HepG2 (cell line): ENCODE measurements at regions not wholly inside any gene's neighbourhood (a gene's known extent, or its start where the extent isn't known, plus 50 kb on each side); places are given as distances from the start of the nearest gene placed in this dataset.

Source experiments
- ATAC-seq: fragments of 200-7000 bp; cut with Tn5 transposase; 3 replicates; pipeline ENCODE4 v1.9.1; 2020; ENCODE audit warnings: mild to moderate bottlenecking, moderate library complexity
- BruUV-seq: library from RNA; stranded (reverse); fragments of 400-500 nt; replicated peaks from 2 replicates; lab custom pipeline; 2021; lab: Mats Ljungman, UMichigan
- CTCF ChIA-PET: fragments of 300-600 bp; formaldehyde crosslinking; extraction: SDS; loops from one replicate; lab custom pipeline; 2021; ENCODE audit warnings: low total read pairs, inconsistent platforms, low intra/inter-chr PET ratio; lab: Yijun Ruan, JAX
- POLR2A ChIA-PET: fragments of 350-600 bp; sonication (Branson Sonifier 250); formaldehyde crosslinking; loops from one replicate; lab custom pipeline; 2020; ENCODE audit warnings: antibody characterized with exemption, inconsistent platforms; lab: Yijun Ruan, JAX
- DNase-seq: peaks from one replicate; pipeline ENCODE4 v3.0.0-alpha.2; 2015; ENCODE audit warnings: low spot score
- FAIRE-seq: peaks from 3 replicates; lab custom pipeline; 2011; peaks lifted over from hg19 to GRCh38; lab: Jason Lieb, UNC
- H2AFZ ChIP-seq: one replicate; pipeline ENCODE4 v1.6.1; 2011; ENCODE audit warnings: low read length, inconsistent platforms
- H3K27ac ChIP-seq: fragments of 300-600 bp; 3 replicates; pipeline ENCODE4 v1.8.0; 2011; ENCODE audit warnings: mixed run types, mild to moderate bottlenecking, mixed read lengths, low read length, inconsistent platforms; ENCODE audit not compliant: insufficient read depth; ENCODE audit errors: extremely low read length
- H3K27me3 ChIP-seq, 2 experiments: fragments of 200-600 bp in 1 of 2; 2 replicates in 1 of 2; 3 replicates in 1 of 2; pipeline versions ENCODE4 v1.6.0 to v1.8.0; 2011; ENCODE audit warnings: low read length in 2 of 2, mild to moderate bottlenecking in 2 of 2, moderate library complexity in 2 of 2, inconsistent platforms in 1 of 2; ENCODE audit not compliant: insufficient read depth in 2 of 2, control insufficient read depth in 1 of 2
- H3K36me3 ChIP-seq, 2 experiments: fragments of 200-600 bp in 1 of 2; replicated peaks in 1 of 2; 2 replicates in 1 of 2; 3 replicates in 1 of 2; pipeline versions ENCODE4 v1.5.1 to v1.8.0; 2011; ENCODE audit warnings: low read length in 2 of 2, inconsistent platforms in 1 of 2; ENCODE audit not compliant: insufficient read depth in 2 of 2, control insufficient read depth in 1 of 2
- H3K4me1 ChIP-seq: 2 replicates; pipeline ENCODE4 v1.5.1; 2012; ENCODE audit warnings: low read length, inconsistent platforms; ENCODE audit not compliant: insufficient read depth
- H3K4me2 ChIP-seq: 2 replicates; pipeline ENCODE4 v1.6.0; 2011; ENCODE audit warnings: low read depth, low read length, inconsistent platforms
- H3K4me3 ChIP-seq, 3 experiments: fragments of 200-600 bp in 1 of 3; sonication (generic), shearing (Covaris generic) in 1 of 3; replicated peaks in 1 of 3; 2 replicates each; pipeline ENCODE4 v1.5.1; 2011 to 2016; ENCODE audit warnings: low read length in 3 of 3, inconsistent platforms in 2 of 3, low read depth in 2 of 3, mild to moderate bottlenecking in 2 of 3, control low read depth in 1 of 3, mixed read lengths in 1 of 3; ENCODE audit not compliant: insufficient read depth in 1 of 3
- H3K79me2 ChIP-seq: one replicate; pipeline ENCODE4 v1.6.1; 2011; ENCODE audit warnings: low read length, inconsistent platforms; ENCODE audit not compliant: insufficient read depth
- H3K9ac ChIP-seq: 2 replicates; pipeline ENCODE4 v1.6.0; 2011; ENCODE audit warnings: mild to moderate bottlenecking, low read depth, low read length, inconsistent platforms; ENCODE audit not compliant: insufficient read depth
- H3K9me3 ChIP-seq: 2 replicates; pipeline ENCODE4 v1.5.1; 2012; ENCODE audit warnings: mild to moderate bottlenecking, low read length
- H4K20me1 ChIP-seq: 2 replicates; pipeline ENCODE4 v1.6.0; 2011; ENCODE audit warnings: inconsistent platforms, mild to moderate bottlenecking, low read length, moderate library complexity; ENCODE audit not compliant: insufficient read depth
- AGO1 ChIP-seq: fragments of 200-400 bp; formaldehyde crosslinking; IDR thresholded peaks from 2 replicates; pipeline ENCODE4 v1.6.1; 2017; ENCODE audit warnings: mild to moderate bottlenecking, low read depth, low read length, moderate library complexity; ENCODE audit not compliant: poor library complexity, severe bottlenecking
- FOXA1 ChIP-seq, 2 experiments: fragments of 450-650 bp in 1 of 2; sonication (generic) in 1 of 2; formaldehyde crosslinking in 1 of 2; IDR thresholded peaks; 2 replicates each; pipeline versions ENCODE4 v1.4.0 to v1.6.1; 2016 to 2020; ENCODE audit warnings: missing genetic modification reagents in 1 of 2
- FOXJ3 ChIP-seq: sonication (generic); formaldehyde crosslinking; IDR thresholded peaks from 2 replicates; pipeline ENCODE4 v1.4.0; 2020; ENCODE audit warnings: missing genetic modification reagents, mild to moderate bottlenecking, borderline replicate concordance
- FOXK2 ChIP-seq: fragments of 450-650 bp; IDR thresholded peaks from 2 replicates; pipeline ENCODE4 v1.6.1; 2016
- GRHL1 ChIP-seq: sonication (generic); formaldehyde crosslinking; conservative IDR thresholded peaks from 2 replicates; pipeline ENCODE4 v1.8.0; 2022; ENCODE audit warnings: missing genetic modification reagents
- HMGA1 ChIP-seq: sonication (generic); formaldehyde crosslinking; conservative IDR thresholded peaks from 2 replicates; pipeline ENCODE4 v1.4.0; 2020; ENCODE audit warnings: missing genetic modification reagents
- PAX8 ChIP-seq: sonication (generic); formaldehyde crosslinking; IDR thresholded peaks from 2 replicates; pipeline ENCODE4 v1.8.0; 2022; ENCODE audit warnings: mild to moderate bottlenecking, missing genetic modification reagents, borderline replicate concordance
- TBX2 ChIP-seq: sonication (generic); formaldehyde crosslinking; IDR thresholded peaks from 2 replicates; pipeline ENCODE4 v1.5.0; 2020; ENCODE audit warnings: missing genetic modification reagents, mild to moderate bottlenecking, borderline replicate concordance
- XRCC5 ChIP-seq: fragments of 200-400 bp; formaldehyde crosslinking; optimal IDR thresholded peaks from 2 replicates; pipeline ENCODE3; 2017; ENCODE audit warnings: mild to moderate bottlenecking, low read length
- ZBTB33 ChIP-seq: sonication (generic); formaldehyde crosslinking; IDR thresholded peaks from 2 replicates; pipeline ENCODE4 v1.4.0; 2020; ENCODE audit warnings: missing genetic modification reagents
- ZFP91 ChIP-seq: sonication (generic); formaldehyde crosslinking; IDR thresholded peaks from 2 replicates; pipeline ENCODE4 v1.9.0; 2022; ENCODE audit warnings: missing genetic modification reagents, mild to moderate bottlenecking, borderline replicate concordance
- ZMYM2 ChIP-seq: sonication (generic); formaldehyde crosslinking; IDR thresholded peaks from 2 replicates; pipeline ENCODE4 v1.8.0; 2022; ENCODE audit warnings: mild to moderate bottlenecking, missing genetic modification reagents
- ZNF207 ChIP-seq: fragments of 450-650 bp; IDR thresholded peaks from 2 replicates; pipeline ENCODE4 v1.6.1; 2016; ENCODE audit warnings: antibody characterized with exemption, borderline replicate concordance
- ZNF510 ChIP-seq: sonication (generic); formaldehyde crosslinking; IDR thresholded peaks from 2 replicates; pipeline ENCODE4 v1.4.0; 2020; ENCODE audit warnings: low read depth, mild to moderate bottlenecking, missing genetic modification reagents
- ZNF513 ChIP-seq: sonication (generic); formaldehyde crosslinking; conservative IDR thresholded peaks from 2 replicates; pipeline ENCODE4 v1.5.0; 2020; ENCODE audit warnings: missing genetic modification reagents
- WGBS: methylation state at CpG from one replicate; pipeline ENCODE4 v1.1.6; 2017; ENCODE audit warnings: low lambda C conversion rate; 5-methylcytosine and 5-hydroxymethylcytosine counted together
- in situ Hi-C: cut with HindIII; loops from 2 replicates; pipeline ENCODE4 v1.10.0; 2017; ENCODE audit warnings: low pct_unique_long_range_greater_than_20kb; ENCODE audit not compliant: extremely low pct_ligation_motif_present
- intact Hi-C: fragments of 100-400 bp; cut with micrococcal nuclease; formaldehyde crosslinking; loops from one replicate; pipeline ENCODE4 v1.10.0; 2022; ENCODE audit not compliant: unreplicated experiment

- TF ChIP-seq ZNF510, result no peak
- TF ChIP-seq ZNF513 (CRISPR knock-in tag), result no peak
- TF ChIP-seq ZMYM2 (CRISPR knock-in tag), result no peak
- no peak for TF ChIP-seq FOXA1 (IDR thresholded peaks at IDR 0.05)
- TF ChIP-seq FOXA1 (CRISPR knock-in tag; IDR thresholded peaks at IDR 0.05), result no peak
- no peak for TF ChIP-seq PAX8 (CRISPR knock-in tag)
- TF ChIP-seq GRHL1 (CRISPR knock-in tag), result no peak
- TF ChIP-seq FOXK2, result no peak
- no peak for TF ChIP-seq AGO1
- TF ChIP-seq FOXJ3 (CRISPR knock-in tag), result no peak
- TF ChIP-seq HMGA1 (CRISPR knock-in tag), result no peak
- TF ChIP-seq XRCC5, result no peak
- TF ChIP-seq ZNF207, result no peak
- TF ChIP-seq ZBTB33 (CRISPR knock-in tag), result no peak
- no peak for TF ChIP-seq ZFP91
- TF ChIP-seq TBX2, result no peak
- POLR2A ChIA-PET, result no interaction called here
- H3K4me3 ChIP-seq, result no peak overlapping the region
These were observed 412.5 kb downstream of the CBLN4 start for GRCh38 chr20:55592866-55593265.

More at GRCh38 chr20:55592866-55593265, 412.5 kb downstream of the CBLN4 start:
- in situ Hi-C loops, result no loop called here
- Histone ChIP-seq H3K79me2 (no peaks in the 10 kb centered on the region), H3K36me3 (no peaks in the 10 kb centered on the region), H3K4me2 (no peak overlapping the region), H3K27ac (no peak overlapping the region), H2AFZ (no peak overlapping the region), H3K9ac (no peak overlapping the region), H3K4me1 (no peaks in the 10 kb centered on the region), H4K20me1 (no peaks in the 10 kb centered on the region), H3K9me3 (peaks cover 90% of the 10 kb centered on the region), H3K27me3 (no peaks in the 10 kb centered on the region)
- intact Hi-C loops, result no loop called here
- no TSS peak for BruUV-seq
- CTCF ChIA-PET, result no interaction called here
- no peak for FAIRE-seq
- WGBS, result 51% methylated on average over 8 of the region's 8 CpGs
- no peak for ATAC-seq
- no peak for DNase-seq
